Osteocyte (in vitro differentiated cells): ENCODE measurements at regions not wholly inside any gene's neighbourhood (a gene's known extent, or its start where the extent isn't known, plus 50 kb on each side); places are given as distances from the start of the nearest gene placed in this dataset.

Source experiments
- DNase-seq: peaks from one replicate; pipeline ENCODE4 v3.0.0; 2021; ENCODE audit warnings: mixed read lengths; ENCODE audit not compliant: unreplicated experiment; ENCODE audit errors: extremely low spot score
- H3K27ac Mint-ChIP-seq: one replicate; pipeline ENCODE4 v1.8.0; 2021; ENCODE audit warnings: mild to moderate bottlenecking, mixed read lengths; ENCODE audit not compliant: unreplicated experiment
- H3K27me3 Mint-ChIP-seq: one replicate; pipeline ENCODE4 v1.8.0; 2021; ENCODE audit warnings: mixed read lengths; ENCODE audit not compliant: unreplicated experiment
- H3K36me3 Mint-ChIP-seq: one replicate; pipeline ENCODE4 v1.8.0; 2021; ENCODE audit warnings: mixed read lengths; ENCODE audit not compliant: unreplicated experiment
- H3K4me1 Mint-ChIP-seq: one replicate; pipeline ENCODE4 v1.8.0; 2021; ENCODE audit warnings: mixed read lengths; ENCODE audit not compliant: unreplicated experiment
- H3K4me3 Mint-ChIP-seq: one replicate; pipeline ENCODE4 v1.8.0; 2021; ENCODE audit warnings: mild to moderate bottlenecking, moderate library complexity, mixed read lengths; ENCODE audit not compliant: unreplicated experiment
- H3K9me3 Mint-ChIP-seq: one replicate; pipeline ENCODE4 v1.8.0; 2021; ENCODE audit warnings: mixed read lengths; ENCODE audit not compliant: unreplicated experiment
- CTCF ChIP-seq: fragments of 200-600 bp; sonication (generic); IDR thresholded peaks from 2 replicates; pipeline ENCODE4 v1.5.0; 2021; ENCODE audit warnings: antibody characterized with exemption, mild to moderate bottlenecking, moderate library complexity

- Mint-ChIP-seq H3K9me3 (no peaks in the 10 kb centered on the region), H3K27ac (no peak overlapping the region), H3K4me1 (peaks cover 3% of the 10 kb centered on the region), H3K4me3 (no peak overlapping the region), H3K36me3 (no peaks in the 10 kb centered on the region), H3K27me3 (peaks cover 3% of the 10 kb centered on the region)
- TF ChIP-seq CTCF: no peak
- no peak for DNase-seq
Measured at GRCh38 chr13:34311251-34311650, 493.3 kb downstream of the RFC3 start.

DNA sequence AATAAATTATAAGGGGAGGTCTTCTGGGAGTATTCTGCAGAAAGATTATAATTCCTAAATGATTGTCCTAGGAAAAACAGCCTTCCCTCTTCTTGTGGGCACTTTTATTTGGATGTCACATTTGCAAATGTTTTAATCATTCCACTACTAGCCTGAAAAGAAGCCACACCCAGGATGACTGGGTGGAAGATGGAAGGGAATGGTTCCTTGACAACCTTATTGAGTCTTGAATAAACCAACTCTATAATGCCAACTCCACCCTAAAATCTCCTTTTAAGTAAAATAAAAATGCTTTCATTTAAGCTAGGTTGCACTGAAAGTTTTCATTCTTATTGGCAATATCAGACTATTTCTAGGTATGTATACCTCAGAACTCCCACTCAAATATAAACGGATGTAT, 494.6 kb downstream of the RFC3 start:
- Mint-ChIP-seq H3K27me3 (peaks cover 1% of the 10 kb centered on the region), H3K36me3 (no peaks in the 10 kb centered on the region), H3K27ac (no peak overlapping the region)

GRCh38 chr13:34320084-34320483, 502.1 kb downstream of the RFC3 start:
- Mint-ChIP-seq H3K36me3 (no peaks in the 10 kb centered on the region), H3K27me3 (peaks cover 10% of the 10 kb centered on the region), H3K4me1 (no peaks in the 10 kb centered on the region), H3K27ac (no peak overlapping the region), H3K4me3 (no peak overlapping the region), H3K9me3 (no peaks in the 10 kb centered on the region)
- no peak for DNase-seq
- TF ChIP-seq CTCF: no peak

More for the DNA sequence above, 494.6 kb downstream of the RFC3 start:
- no peak for DNase-seq
- H3K9me3 Mint-ChIP-seq: no peaks in the 10 kb centered on the region
- no peak for TF ChIP-seq CTCF
- peaks cover 3% of the 10 kb centered on the region for H3K4me1 Mint-ChIP-seq
- H3K4me3 Mint-ChIP-seq: no peak overlapping the region

- peaks cover 10% of the 10 kb centered on the region for H3K27me3 Mint-ChIP-seq
- H3K36me3 Mint-ChIP-seq: no peaks in the 10 kb centered on the region
- TF ChIP-seq CTCF: no peak
- H3K27ac Mint-ChIP-seq: no peak overlapping the region
- H3K9me3 Mint-ChIP-seq: no peaks in the 10 kb centered on the region
- no peak overlapping the region for H3K4me3 Mint-ChIP-seq
- H3K4me1 Mint-ChIP-seq: no peaks in the 10 kb centered on the region
- no peak for DNase-seq
Measured at GRCh38 chr13:34322014-34322742, 504.2 kb downstream of the RFC3 start.

DNA sequence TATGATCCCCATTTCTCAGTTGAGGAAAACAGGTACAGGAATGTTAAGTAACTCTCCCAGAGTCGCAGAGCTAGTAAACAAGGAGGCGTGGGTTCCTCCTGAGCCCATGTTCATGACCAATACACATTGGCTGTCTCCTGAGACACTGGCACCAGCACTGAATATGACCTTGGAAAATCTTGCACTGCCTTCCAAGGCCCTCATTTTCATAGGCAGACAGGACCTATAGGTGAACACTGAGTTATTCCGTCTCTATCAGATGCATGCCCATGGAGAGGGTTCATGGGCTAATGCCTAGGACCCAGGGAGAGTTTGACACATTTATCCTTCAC, 504.8 kb downstream of the RFC3 start:
- no peaks in the 10 kb centered on the region for H3K36me3 Mint-ChIP-seq
- H3K4me1 Mint-ChIP-seq: no peaks in the 10 kb centered on the region
- H3K4me3 Mint-ChIP-seq: no peak overlapping the region
- H3K9me3 Mint-ChIP-seq: no peaks in the 10 kb centered on the region
- DNase-seq: no peak
- peaks cover 11% of the 10 kb centered on the region for H3K27me3 Mint-ChIP-seq
- H3K27ac Mint-ChIP-seq: no peak overlapping the region
- TF ChIP-seq CTCF: no peak
